Cerebellar cortex (tissue), 1 donor: ENCODE measurements at regions not wholly inside any gene's neighbourhood (a gene's known extent, or its start where the extent isn't known, plus 50 kb on each side); places are given as distances from the start of the nearest gene placed in this dataset.
A peak's percentile ranks its signal among the peaks of the same experiment; 100 is the strongest.

Experiments used
- DNase-seq: peaks from one replicate; pipeline ENCODE4 v3.0.0-alpha.2; 2015; ENCODE audit warnings: low spot score

DNA sequence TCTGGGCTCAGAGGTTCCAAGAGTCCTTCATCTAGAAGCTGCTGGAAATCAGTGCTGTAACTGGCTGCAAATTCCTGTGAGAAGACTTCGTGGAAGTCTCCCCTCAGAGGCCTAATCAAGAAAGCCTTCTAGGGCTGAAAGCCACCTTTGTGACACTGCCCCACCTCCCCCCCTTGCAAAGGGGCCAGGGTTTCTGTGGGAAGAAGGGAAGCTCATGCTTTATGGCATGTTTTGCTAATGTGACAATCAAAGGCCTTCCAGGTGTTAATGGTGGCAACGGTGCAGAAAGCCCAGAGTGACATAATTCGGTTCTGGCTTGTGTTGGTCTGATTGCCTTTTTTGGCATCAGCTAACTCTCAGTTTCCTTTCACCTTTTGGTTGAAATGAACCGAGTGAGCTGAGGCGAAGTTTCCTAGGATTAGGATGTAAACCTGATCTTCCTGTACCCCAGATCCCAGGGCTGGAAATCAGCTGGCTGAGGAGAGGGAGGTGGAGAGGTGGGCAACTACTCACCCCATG, 126.9 kb upstream of the TRIB2 start:
- no peak for DNase-seq

GRCh38 chr2:12592296-12592695, 124.4 kb upstream of the TRIB2 start:
- no peak for DNase-seq

DNA sequence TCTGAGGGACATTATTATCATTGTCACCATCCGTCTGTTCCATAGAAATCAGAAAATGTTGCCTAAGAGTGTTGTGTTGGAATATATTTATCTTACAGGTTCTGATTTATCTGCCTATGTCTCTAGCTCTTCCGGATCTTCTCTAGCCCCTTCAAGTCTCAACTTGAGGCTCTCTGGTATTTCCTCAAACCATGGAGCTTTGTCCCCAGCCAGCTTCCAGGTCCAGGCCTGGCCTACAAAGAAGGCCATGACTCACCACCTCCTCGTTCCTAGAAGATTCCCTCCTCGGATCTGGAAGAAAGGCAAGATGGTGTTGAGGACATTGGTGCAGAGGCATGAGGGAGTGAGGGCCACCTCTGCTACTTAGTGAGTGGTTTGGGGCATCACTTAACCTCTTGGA, 122.1 kb upstream of the TRIB2 start:
- no peak for DNase-seq

DNA sequence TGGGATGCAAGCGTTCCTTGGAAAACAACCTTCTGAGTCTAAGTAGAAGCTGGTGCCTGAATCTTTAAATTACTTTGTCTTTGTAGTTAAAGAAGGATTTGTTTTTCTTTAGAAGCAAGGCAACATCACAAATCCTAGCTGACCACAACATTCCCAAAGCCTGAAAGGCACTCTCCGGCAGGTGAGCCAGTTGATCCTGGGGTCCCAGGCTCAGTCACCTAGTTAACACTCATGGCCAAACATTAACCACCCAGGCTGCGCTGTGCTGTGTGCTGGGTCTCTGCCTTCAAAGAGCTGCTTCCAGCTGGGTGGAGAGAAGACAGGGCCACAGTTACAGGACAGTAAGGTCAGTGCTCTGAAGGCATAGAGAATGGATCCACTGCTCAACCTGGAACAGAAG, 120.0 kb upstream of the TRIB2 start:
- no peak for DNase-seq

DNA sequence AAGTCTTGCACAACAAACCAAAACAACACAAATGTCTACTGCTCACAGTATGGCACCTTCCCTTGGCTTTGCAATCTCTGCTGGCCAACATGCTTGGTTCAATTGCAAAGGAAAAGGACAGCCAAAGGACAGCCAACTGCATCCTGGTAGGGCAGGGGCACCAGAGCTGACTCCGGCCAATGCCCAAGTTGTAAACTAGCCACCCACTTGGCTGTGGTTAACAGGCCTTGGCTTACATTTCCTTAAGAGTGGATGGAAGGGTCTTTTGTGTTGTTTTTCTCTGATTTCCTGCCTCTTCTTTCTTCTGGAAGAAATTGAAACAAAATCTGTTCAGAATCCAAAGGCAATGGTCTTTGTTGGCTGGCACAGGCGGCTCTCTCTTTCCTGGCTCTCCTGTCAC, 119.1 kb upstream of the TRIB2 start:
- peak; percentile 20 for DNase-seq

DNA sequence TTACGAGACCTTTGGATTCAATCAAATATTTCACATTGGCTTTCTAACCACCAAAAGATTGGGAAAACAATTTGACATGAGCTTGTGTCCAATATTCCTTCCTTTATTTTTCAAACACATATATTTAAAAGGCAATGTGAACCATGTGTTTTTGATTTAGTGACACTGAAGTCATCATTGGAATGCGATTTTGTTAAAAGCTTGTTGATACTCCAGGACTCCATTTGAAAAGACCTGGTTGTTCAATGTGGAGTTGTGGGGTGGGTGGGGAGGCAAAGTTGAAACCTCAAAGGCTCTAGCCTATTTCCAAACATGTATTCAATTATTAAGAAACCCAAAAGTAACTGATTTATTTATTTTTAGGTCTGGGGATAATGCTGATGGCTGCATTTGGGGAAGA, 114.1 kb upstream of the TRIB2 start:
- DNase-seq, result no peak

- no peak for DNase-seq
Measured at GRCh38 chr2:12603781-12604295, 112.9 kb upstream of the TRIB2 start.

- DNase-seq, result no peak
Measured at GRCh38 chr2:12604341-12604740, 112.4 kb upstream of the TRIB2 start.

DNA sequence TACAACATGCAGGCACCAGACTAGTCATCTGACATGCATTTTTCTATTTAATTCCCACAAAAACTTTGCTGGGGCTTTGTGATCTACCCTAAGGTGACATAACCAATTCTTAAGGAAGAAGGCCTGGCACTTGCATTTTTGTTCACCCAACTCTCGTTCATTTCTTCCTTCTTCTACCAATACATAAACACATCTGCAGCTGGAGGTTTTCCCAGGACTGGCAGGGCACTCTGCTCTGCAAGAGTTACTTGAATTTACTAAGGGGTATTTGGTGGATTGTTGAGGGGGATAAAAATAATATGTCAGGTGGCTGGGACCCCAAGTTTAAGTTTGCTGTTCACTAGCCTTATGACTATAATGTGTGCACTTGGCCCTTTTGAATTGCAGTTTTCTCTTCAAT, 111.4 kb upstream of the TRIB2 start:
- no peak for DNase-seq

- DNase-seq, result no peak
Measured at GRCh38 chr2:12605936-12606335, 110.8 kb upstream of the TRIB2 start.

DNA sequence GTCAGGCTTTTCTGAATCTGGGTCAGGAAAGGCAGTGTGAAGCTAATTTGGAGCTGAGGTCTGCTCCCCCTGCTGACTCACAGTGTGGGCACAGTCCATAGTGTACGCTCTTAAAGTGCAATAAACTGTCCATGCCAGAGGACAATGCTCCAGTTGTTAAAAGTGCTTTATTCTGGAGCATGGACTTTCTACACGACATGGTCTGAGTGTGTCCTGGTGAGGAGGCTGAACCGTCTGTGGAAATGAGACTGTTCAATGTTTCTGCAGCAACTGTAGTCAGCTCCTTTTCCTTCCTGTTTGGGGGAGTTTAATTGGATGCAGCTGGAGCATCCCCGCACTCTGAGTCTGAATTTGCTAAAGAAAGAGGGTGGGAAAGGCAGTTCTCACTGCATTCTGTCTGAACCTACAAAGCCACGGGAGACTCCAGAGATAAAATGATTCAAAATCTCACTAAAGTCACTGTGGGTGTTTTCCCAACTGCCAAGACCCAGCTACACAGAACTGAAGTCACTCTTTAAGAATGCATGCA, 110.2 kb upstream of the TRIB2 start:
- DNase-seq, result no peak

- no peak for DNase-seq
Measured at GRCh38 chr2:12607971-12608370, 108.8 kb upstream of the TRIB2 start.

GRCh38 chr2:12610314-12610713, 106.4 kb upstream of the TRIB2 start:
- DNase-seq, result no peak

GRCh38 chr2:12612168-12612567, 104.6 kb upstream of the TRIB2 start:
- no peak for DNase-seq

DNA sequence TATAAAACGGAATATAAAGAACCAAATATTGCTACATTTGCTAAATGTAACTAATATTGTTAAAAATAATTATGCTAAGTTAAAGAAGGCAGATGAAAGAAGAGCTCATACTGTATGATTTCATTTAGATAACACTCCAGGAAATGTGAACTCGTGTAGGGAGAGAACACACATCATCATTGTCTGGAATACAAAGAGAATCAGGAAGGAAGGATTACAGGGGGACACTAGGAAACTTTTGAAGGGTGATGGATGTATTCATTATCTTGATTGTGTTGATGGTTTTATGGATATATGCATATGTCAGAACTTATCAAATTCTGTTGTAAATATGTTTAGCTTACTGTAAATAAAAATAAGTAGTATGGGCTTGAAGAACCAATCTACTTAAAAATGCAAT, 104.1 kb upstream of the TRIB2 start:
- DNase-seq, result no peak

GRCh38 chr2:12613137-12613835, 103.5 kb upstream of the TRIB2 start:
- peak; percentile 5 for DNase-seq

GRCh38 chr2:12615509-12615908, 101.2 kb upstream of the TRIB2 start:
- no peak for DNase-seq

- DNase-seq, result no peak
Measured at GRCh38 chr2:12616456-12617156, 100.1 kb upstream of the TRIB2 start.

- no peak for DNase-seq
Measured at GRCh38 chr2:12617366-12617765, 99.4 kb upstream of the TRIB2 start.

DNA sequence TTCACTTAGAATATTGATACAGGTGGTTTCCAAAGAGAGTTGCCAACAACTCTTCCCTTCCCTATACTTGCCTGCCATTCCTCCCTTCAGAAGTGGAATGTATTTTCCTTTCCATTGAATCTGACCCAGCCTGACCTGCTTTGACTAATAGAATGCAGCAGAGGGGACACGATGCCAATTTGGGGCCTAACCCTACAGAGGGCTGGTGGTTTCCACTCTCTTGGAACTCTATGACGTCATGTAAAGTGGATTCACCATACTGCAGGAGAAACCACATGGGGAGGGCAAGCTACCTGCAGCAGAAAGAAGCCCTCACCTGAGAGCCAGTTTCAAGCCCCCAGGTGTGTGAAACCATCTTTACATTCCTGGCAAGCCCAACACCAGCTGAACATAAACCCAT, 98.9 kb upstream of the TRIB2 start:
- no peak for DNase-seq

DNA sequence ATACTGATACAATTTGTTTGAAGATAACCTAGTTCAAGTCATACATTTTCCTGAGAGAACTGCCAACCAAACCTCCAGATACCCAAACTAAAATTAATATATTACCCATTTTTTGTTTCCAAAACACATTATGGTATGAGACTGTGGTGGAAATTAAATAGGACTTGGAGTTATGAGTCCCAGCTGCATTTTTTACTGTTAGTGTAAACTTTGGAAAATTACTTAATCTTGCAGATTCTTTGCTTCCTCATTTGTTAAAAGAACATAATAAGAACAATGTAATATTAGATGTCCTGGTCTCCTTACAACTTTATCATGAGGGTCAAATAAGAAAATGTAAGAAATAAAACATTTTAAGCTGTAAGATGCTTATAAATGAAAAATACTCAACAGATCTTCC, 98.2 kb upstream of the TRIB2 start:
- DNase-seq, result no peak

DNA sequence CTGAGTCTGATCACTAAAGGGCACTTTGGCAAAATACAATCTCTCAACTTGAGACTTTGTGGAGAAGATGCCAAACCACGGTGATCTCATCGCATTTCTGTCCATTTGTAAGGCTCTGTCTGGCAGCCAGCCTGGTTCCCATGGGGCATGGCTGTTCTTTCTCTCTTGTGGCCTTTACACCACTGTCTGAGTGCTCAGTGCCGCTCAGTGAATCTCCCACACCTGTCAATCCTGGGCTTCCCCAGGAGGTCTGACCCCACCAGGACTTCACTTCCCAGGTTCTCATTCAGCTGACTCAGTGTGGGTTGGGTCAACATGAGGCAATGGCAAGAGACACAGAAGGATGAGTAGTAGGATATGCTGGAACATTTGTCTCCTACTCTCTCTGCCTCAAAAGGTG, 96.8 kb upstream of the TRIB2 start:
- DNase-seq, result no peak

- DNase-seq, result no peak
Measured at GRCh38 chr2:12620759-12621158, 96.0 kb upstream of the TRIB2 start.
